ENCODE measurements at regions not wholly inside any gene's neighbourhood (a gene's known extent, or its start where the extent isn't known, plus 50 kb on each side); places are given as distances from the start of the nearest gene placed in this dataset.

DNA sequence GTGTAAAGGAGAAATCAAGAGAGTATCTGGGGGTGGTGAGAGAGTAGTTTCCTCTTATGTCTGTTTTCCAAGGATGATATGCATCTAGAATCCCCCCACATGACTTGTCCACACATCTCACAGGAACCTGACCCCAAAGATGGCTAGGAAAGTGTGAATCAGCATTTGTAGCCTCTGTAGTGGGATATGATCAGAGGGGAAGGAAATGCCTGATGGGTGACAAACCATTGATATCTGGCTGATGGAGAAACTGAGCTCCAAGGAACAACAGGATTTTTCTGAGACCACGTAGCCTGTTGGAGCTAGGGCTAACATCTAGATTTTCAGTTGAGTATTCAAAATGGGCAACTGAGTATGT lies 369.4 kb downstream of the DDX10 start (continued):
- TF ChIP-seq, protein P1, sequence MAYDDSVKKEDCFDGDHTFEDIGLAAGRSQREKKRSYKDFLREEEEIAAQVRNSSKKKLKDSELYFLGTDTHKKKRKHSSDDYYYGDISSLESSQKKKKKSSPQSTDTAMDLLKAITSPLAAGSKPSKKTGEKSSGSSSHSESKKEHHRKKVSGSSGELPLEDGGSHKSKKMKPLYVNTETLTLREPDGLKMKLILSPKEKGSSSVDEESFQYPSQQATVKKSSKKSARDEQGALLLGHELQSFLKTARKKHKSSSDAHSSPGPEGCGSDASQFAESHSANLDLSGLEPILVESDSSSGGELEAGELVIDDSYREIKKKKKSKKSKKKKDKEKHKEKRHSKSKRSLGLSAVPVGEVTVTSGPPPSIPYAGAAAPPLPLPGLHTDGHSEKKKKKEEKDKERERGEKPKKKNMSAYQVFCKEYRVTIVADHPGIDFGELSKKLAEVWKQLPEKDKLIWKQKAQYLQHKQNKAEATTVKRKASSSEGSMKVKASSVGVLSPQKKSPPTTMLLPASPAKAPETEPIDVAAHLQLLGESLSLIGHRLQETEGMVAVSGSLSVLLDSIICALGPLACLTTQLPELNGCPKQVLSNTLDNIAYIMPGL (CRISPR knock-in tag; IDR thresholded peaks at IDR 0.05; ENCODE audit: borderline replicate concordance) = no peak
- TF ChIP-seq RARB (CRISPR knock-in tag; IDR thresholded peaks at IDR 0.05) = no peak
- no peak for TF ChIP-seq PHF8 (IDR thresholded peaks at IDR 0.05; ENCODE audit: borderline replicate concordance, low read depth)

DNA sequence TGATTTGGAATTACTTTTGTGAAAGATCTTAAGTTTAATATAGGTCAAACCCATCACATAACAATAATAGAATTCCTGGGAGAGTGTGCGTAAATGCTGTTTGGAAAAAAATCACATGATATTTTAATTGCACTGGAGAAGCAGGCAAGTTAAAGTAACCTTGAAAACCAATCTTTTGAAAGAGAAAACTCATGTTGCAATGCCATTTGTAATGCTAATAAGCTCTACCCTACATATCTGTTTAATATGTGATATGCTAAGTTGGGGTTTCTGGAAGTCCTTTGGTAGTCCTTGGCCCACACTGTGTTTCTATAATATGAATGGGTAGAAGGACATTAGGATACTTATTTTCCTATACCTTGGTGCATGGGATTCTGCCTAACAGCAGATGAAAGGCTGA lies 370.4 kb downstream of the DDX10 start:
- ChIA-PET CTCF (no interaction called here), POLR2A (no interaction called here)
- 100% methylated on average over 1 of the region's 1 CpG for WGBS (ENCODE audit: missing lambda C conversion rate)
- ATAC-seq (no peak), FAIRE-seq (no peak), DNase-seq (ENCODE audit: low read depth in 1 of 2, low spot score in 1 of 2) (no peak)
- Histone ChIP-seq H3K4me3 (no peak overlapping the region), H3K9me3 (no peaks in the 10 kb centered on the region), H3K4me1 (no peaks in the 10 kb centered on the region), H3K27ac (no peak overlapping the region), H3K4me2 (no peak overlapping the region)
- no peak for TF ChIP-seq REST (IDR thresholded peaks at IDR 0.05)
- TF ChIP-seq RARB (CRISPR knock-in tag; IDR thresholded peaks at IDR 0.05) = no peak
- no peak for TF ChIP-seq BHLHE40 (IDR thresholded peaks at IDR 0.05; ENCODE audit: low read depth, low read length)
- TF ChIP-seq EHMT2 (IDR thresholded peaks at IDR 0.05; ENCODE audit: low read depth) = no peak
- no peak for TF ChIP-seq HDAC2 (IDR thresholded peaks at IDR 0.05)

DNA sequence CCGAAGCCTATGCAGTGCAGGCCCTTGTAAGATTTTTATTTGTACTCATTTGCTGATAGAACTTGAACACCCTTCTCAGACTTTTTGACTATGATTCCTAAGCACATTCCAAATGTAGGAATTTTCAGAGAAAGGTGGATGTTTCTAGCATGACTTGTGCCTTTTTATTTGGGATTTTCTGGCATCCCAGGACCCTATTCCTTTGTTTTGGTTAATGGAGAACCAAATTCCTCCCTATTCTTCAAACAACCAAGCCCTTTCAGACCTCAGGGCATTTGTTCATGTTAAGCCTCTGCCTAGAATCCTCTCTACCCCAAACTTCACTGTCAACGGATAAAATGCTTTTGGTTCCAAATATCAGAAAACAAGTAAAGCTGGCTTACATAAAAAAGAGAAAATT lies 371.1 kb downstream of the DDX10 start:
- TF ChIP-seq EHMT2 (IDR thresholded peaks at IDR 0.05; ENCODE audit: low read depth) (no peak), EHF (CRISPR knock-in tag; IDR thresholded peaks at IDR 0.05) (no peak), NFE2L2 (conservative IDR thresholded peaks at IDR 0.05; ENCODE audit: low read length) (no peak), ZSCAN20 (CRISPR knock-in tag; IDR thresholded peaks at IDR 0.05) (no peak), HOXB13 (CRISPR knock-in tag; IDR thresholded peaks at IDR 0.05; ENCODE audit: low read depth) (no peak), RAD21 (conservative IDR thresholded peaks at IDR 0.05 in 1 of 2, IDR thresholded peaks at IDR 0.05 in 1 of 2) (no peak), USF2 (IDR thresholded peaks at IDR 0.05) (no peak), ZFP36 (IDR thresholded peaks at IDR 0.05; ENCODE audit: borderline replicate concordance, partially characterized antibody) (no peak)
- CTCF ChIA-PET = interaction anchor here (1.3 kb wide), 1 partner anchor 8 kb away, joined by 3 read pairs; no protein-coding TSS in a partner anchor
- no peak overlapping the region for H3K27ac ChIP-seq
- FAIRE-seq (no peak), DNase-seq (ENCODE audit: low read depth in 1 of 2, low spot score in 1 of 2) (no peak), ATAC-seq (no peak)
- POLR2A ChIA-PET = no interaction called here
- H3K9me3 ChIP-seq = no peaks in the 10 kb centered on the region
- 56% methylated on average over 2 of the region's 2 CpGs for WGBS (ENCODE audit: missing lambda C conversion rate)
- H3K4me2 ChIP-seq = no peak overlapping the region
- H3K4me3 ChIP-seq = no peak overlapping the region
- no peaks in the 10 kb centered on the region for H3K4me1 ChIP-seq
